H7 (cell line): ENCODE measurements at regions not wholly inside any gene's neighbourhood (a gene's known extent, or its start where the extent isn't known, plus 50 kb on each side); places are given as distances from the start of the nearest gene placed in this dataset.
A peak's percentile ranks its signal among the peaks of the same experiment; 100 is the strongest.

Experiments used
- DNase-seq: peaks from one replicate; pipeline ENCODE4 v3.0.0; 2012
- H3K27me3 ChIP-seq: 2 replicates; pipeline ENCODE4 v1.6.0; 2011; ENCODE audit warnings: mild to moderate bottlenecking, low read length; ENCODE audit not compliant: control insufficient read depth, insufficient read depth
- H3K36me3 ChIP-seq: replicated peaks from 2 replicates; pipeline ENCODE4 v1.5.1; 2011; ENCODE audit warnings: low read length; ENCODE audit not compliant: control insufficient read depth, insufficient read depth
- H3K4me3 ChIP-seq: 2 replicates; pipeline ENCODE4 v1.5.1; 2011; ENCODE audit warnings: low read depth, mild to moderate bottlenecking, control low read depth, low read length, moderate library complexity; ENCODE audit not compliant: insufficient read depth

DNA sequence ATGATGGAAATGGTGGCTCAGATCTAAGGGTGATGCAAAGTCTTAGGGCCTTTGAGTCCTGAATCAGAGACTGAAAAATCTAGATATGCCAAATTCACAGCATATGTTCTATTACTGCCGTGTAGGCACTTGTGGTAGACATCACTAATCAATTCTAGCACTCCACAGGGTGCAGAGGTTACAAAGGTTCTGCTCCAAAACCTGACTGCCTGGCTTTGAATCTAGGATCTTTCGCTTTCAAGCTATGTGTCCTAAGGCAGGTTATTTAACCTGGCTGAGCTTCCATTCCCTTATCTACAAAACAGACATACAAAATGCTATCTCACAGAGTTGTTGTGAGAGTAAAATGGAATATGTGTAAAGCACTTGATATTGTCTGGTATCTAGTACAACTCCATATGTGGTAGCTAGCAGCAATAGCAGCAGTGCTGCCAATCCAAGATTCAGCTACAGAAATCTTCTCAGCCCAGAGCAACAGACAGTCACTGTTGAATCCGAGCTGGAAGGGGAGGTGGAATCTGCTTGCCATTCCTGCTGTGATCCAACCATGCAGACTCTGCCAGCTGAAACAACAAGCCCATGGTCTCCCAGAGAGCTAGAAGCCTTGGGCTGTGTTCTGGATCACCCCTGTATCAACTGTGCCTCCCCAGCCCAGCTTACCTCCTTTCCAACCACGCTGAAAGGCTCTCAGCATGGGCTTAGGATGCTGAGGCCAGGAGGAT is 206.9 kb downstream of the TFAP2C start:
- no peak overlapping the region for H3K4me3 ChIP-seq
- no peak for DNase-seq
- H3K27me3 ChIP-seq = no peaks in the 10 kb centered on the region

DNA sequence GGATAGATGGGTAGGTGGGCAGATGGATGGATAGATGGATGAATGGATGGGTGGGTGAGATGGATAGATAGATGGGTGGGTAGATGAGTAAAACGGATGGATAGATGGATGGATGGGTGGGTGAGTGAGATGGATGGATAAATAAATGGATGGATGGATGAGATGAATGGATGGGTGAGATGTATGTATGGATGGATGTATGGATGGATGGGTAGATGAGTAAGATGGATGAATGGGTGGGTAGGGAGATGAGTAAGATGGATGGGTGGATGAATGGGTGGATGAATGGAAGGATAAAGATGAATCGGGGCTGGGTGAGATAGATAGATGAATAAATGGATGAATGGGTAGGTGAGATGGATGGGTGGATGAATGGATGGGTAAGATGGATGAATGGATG is 210.1 kb downstream of the TFAP2C start:
- DNase-seq = no peak
- no peaks in the 10 kb centered on the region for H3K36me3 ChIP-seq
- H3K4me3 ChIP-seq = no peak overlapping the region
- H3K27me3 ChIP-seq = no peaks in the 10 kb centered on the region

More for the DNA sequence above, 206.9 kb downstream of the TFAP2C start:
- no peaks in the 10 kb centered on the region for H3K36me3 ChIP-seq

DNA sequence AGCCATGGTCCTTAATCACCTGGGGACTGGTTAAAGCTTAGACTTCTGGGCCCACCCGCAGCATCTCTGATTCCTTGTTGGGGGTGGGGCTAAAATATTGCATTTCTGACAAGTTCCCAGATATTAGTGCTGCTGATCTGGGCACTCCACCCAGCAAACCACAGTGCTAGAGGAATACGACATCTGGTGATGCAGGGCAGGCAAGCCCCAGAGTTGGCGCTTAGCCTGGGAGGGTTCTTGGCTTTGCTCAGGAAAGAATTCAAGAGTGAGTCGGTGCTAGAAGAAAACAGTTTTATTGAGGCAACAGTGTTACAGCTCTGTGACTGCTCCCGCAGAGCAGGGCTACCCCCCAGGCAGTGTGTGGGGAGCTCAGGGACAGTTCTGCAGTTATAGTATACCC is 210.7 kb downstream of the TFAP2C start:
- Histone ChIP-seq H3K27me3 (no peaks in the 10 kb centered on the region), H3K4me3 (no peak overlapping the region), H3K36me3 (no peaks in the 10 kb centered on the region)
- no peak for DNase-seq

DNA sequence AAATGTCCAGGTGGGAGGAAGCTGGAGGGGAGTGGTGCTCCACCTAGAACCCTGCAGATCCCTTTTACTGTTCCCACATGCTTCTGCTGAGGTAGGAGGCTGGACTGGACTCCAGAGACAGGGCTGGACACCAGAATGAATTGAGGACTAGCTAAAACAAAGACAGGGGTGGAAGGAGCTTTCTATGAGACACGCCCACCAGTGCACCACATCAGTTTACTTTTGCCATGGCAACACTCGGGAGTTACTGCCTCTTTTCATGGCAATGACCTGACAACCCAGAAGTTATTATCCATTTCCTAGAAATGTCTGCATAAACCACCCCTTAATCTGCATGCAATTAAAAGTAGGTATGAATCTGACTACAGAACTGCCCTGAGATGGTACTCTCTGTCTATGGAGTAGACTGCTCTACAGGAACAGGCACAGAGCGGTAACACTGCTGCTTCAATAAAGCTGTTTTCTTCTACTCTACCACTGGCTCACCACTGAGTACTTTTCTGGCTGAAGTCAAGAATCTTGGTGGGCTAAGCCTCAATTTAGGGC is 211.7 kb downstream of the TFAP2C start:
- H3K4me3 ChIP-seq = no peak overlapping the region
- no peaks in the 10 kb centered on the region for H3K27me3 ChIP-seq
- DNase-seq = no peak
- no peaks in the 10 kb centered on the region for H3K36me3 ChIP-seq

DNA sequence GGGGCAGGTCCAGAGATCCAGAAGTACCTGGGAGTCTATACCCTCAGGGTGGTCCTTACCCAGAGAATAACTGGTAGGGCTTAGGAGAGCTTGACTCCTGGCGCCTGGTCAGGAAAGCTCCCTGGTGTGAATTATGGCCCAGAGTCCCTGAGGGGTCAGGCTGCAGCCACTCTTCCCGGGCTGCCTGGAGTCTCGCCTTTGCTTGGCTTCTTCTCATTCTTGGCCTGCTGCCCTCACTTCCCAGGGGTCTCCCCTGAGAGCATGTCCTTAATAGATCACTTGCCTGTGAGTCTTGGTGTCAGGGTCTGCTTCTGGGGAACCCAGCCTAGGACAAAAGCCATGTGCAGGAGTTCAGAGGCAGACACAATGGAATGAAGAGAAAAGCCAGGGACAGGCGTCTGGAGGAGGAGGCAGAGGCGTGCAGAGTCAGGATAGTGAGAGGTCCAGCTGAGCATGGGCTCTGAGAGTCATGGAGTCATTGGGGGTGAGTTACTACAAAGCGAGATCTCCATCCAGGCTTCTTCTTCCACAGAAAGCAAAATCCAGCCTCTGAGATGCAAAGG is 212.3 kb downstream of the TFAP2C start:
- Histone ChIP-seq H3K27me3 (no peaks in the 10 kb centered on the region; the same call in 1 of the 2 replicates), H3K36me3 (no peaks in the 10 kb centered on the region), H3K4me3 (no peak overlapping the region)
- DNase-seq = no peak

DNA sequence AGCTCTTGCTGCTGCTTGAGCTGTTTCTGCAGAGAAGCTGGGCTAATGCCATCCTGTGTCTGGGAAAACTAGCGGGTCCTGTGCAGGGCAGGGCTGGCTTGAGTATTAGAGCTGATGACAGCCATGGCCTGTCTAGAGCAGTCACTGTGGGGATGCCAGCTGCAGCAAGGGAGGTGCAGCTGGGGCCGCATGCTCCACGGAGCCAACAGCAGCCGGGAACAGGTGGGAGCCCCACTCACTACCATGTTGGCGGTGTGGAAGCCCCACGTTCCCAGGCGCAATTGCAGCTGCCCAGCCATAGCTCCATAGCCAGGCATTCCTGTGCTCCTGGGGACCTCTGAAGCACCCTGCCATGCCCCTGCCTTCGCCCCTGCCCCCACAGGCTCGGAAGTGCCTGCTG is 212.9 kb downstream of the TFAP2C start:
- Histone ChIP-seq H3K4me3 (no peak overlapping the region), H3K36me3 (no peaks in the 10 kb centered on the region), H3K27me3 (no peaks in the 10 kb centered on the region; the same call in 1 of the 2 replicates)
- no peak for DNase-seq

DNA sequence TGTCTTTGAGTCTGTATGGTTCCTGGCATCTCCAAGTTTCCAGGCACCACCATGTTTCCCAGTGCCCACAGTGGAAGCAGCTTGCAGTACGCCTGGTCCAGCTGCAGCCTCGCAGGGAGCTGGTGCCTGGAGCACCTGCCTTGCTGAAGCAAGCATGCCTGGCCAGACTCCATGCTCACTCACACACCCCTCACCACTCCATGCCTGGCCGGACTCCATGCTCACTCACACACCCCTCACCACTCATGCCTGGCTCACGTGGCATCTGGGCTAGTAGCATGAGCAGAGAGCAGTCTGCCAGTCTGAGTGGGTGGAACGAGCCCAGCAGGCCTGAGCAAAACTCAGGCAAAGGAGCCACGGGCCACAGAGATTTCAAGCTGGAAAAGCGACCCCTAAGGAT is 214.3 kb downstream of the TFAP2C start:
- H3K36me3 ChIP-seq = no peaks in the 10 kb centered on the region
- no peaks in the 10 kb centered on the region; the same call in 1 of the 2 replicates for H3K27me3 ChIP-seq
- no peak for DNase-seq
- no peak overlapping the region for H3K4me3 ChIP-seq

DNA sequence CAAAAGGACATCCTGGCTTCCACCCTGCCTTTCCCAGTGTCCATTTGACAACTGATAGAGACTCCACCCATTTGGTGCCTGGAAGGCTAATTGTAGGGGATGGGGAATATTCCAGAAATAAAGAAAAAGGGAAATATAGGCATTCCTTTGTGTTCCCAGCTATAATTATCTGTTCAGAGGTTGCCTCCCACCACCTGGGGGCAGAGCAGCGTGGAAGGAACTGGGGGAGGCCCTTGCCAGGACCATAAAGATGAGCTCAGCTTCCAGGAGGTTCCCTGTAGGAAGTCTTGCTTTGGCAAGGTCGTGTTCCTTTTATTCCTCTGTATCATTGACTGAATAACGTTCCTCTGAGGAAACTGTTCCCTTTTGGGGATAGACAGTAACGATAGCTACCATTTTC is 214.7 kb downstream of the TFAP2C start:
- no peaks in the 10 kb centered on the region for H3K36me3 ChIP-seq
- peak; percentile 79 for DNase-seq
- no peaks in the 10 kb centered on the region; the same call in 1 of the 2 replicates for H3K27me3 ChIP-seq
- no peak overlapping the region for H3K4me3 ChIP-seq

DNA sequence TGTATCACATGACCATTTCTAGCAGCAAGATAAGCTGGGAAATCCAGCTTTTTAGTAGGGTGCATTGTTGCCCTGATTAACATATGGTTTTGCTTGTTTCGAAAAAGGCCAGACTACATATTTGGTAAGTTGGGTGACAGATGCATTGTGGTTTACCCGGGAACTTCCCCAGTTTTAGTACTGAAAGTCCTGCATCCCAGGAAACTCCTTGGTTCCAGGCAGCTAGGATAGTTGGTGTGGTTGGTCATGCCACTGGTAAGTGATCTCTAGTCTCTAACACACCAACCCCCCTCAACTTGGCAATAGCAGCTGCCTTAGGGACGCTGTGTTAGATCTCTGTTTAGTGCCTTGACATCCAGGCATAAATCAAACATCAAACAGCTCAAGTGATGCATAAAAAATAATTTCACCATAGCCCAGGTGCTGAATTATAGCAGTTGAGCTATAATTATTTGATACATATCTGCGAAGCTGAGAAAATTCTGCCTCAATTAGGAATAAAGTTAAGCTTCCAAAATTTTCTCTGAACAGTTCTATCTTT is 216.5 kb downstream of the TFAP2C start:
- H3K36me3 ChIP-seq = no peaks in the 10 kb centered on the region
- no peak overlapping the region for H3K4me3 ChIP-seq

DNA sequence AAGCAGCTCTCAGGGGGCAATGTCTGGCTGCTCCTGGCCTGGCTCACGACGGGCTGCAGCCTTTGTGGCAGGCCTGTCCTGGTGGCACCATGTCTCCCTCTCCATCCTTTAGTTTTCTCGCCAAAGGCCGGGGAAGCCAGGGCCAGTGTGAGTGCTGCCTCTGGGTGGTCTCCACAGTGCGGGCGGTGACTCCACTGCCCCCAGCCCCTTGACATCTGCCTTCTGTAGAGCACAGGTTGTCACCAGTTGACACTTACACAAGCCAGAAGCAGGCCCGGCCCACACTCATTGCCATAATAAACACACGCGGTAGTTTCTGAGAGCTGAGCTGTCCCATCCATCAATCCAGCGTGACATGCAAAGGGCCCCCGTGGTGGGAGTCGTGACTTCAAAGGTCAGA is 219.5 kb downstream of the TFAP2C start:
- DNase-seq = no peak
- Histone ChIP-seq H3K27me3 (no peaks in the 10 kb centered on the region; the same call in 1 of the 2 replicates), H3K4me3 (no peak overlapping the region), H3K36me3 (no peaks in the 10 kb centered on the region)

More for the DNA sequence above, 216.5 kb downstream of the TFAP2C start:
- DNase-seq = no peak
- H3K27me3 ChIP-seq = no peaks in the 10 kb centered on the region; the same call in 1 of the 2 replicates

DNA sequence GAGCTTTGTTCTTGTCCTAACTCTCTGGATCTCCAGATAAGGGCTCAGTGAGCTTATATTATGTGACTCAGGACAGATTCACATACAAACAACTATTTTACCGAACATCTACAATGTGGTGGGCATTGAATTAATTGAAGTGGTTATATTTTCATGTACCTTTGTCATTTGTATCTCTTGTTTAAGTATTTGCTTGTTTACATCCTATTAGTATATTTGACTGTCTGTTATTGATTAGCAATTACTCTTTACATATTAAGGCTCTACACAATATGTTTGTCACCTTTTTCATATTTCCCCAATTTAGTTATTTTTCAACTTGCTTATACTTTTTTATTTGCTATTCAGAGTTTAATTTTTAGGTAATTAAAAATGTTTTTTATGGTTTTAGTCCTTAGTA is 222.4 kb downstream of the TFAP2C start:
- no peaks in the 10 kb centered on the region for H3K27me3 ChIP-seq
- no peaks in the 10 kb centered on the region for H3K36me3 ChIP-seq
- no peak for DNase-seq
- no peak overlapping the region for H3K4me3 ChIP-seq

DNA sequence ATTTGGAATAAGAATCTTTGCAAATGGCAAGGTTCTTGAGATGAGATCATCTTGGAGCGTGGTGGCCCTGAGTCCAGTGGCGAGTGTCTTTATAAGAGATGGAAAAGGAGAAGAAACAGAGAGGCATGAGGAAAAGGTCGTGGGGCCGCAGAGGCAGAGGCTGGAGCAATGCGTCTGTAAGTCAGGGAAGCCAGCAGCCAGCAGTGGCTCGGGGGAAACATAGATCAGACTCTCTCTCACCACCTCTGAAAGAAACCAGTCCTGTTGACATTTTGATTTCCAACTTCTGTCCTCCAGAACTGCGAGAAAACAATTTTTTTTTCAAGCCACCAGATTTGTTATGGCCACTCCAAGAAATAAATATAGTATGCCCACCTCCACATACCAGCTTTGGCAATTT is 226.6 kb downstream of the TFAP2C start:
- no peak for DNase-seq
- Histone ChIP-seq H3K27me3 (0 out of 2 replicates have a peak, but pooled peaks cover 2% of the 10 kb centered on the region), H3K36me3 (no peaks in the 10 kb centered on the region), H3K4me3 (no peak overlapping the region)

DNA sequence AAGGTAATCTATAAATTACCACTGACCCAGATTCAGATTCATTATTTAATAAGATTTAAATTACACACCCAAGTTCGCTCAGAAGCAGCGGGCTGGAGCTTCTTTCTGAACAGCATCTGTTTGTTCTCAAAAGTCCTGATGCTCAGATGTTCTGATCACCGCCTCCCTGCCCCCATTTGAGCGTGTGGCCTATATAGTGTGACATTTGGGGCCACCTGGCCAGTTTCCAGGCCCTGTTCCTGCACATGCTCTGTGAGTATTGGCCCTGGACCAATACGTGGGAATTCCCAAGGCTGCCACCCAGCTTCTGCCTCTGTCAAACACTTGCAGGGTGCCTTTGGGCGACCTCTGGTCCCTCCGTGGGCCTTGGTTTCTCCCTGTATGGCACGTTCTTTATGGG is 228.8 kb downstream of the TFAP2C start:
- H3K4me3 ChIP-seq = no peak overlapping the region
- H3K36me3 ChIP-seq = no peaks in the 10 kb centered on the region
- 0 out of 2 replicates have a peak, but pooled peaks cover 2% of the 10 kb centered on the region for H3K27me3 ChIP-seq
- DNase-seq = no peak

DNA sequence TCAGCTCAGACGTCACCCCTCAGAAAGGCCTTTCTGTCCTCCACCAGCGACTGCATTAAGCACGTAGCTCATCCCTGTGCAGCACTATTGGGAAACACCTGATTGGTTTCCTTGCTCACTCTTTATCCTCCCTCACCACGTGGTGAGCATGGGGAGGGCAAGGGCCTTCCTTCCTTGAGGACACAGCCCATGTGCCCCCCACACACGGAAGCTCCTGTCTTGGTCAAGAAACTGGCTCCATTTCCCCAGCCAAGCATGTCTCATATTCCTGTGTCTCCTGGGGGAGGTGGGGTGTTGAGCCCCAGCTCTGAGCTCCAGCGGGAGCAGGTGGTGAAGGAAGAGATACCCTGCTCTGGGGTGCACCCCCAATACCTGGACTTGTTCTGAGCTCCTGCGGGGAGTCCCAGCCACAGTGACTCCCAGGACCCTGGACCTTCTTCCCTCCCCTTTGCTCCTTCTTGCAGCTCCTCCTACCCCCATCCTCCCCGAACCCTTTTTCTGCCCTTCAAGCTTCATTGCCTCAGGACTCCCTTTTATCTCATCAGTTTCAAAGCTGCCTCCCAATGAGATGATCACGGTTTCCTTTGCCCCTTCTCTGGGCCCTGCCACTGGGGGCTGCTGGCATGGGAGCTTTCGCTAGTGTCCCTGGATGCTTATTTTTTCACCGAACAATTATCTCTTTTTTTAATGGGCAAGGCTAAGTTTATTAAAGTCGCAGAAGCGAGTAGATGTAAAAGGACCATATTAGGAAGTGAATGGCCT is 230.1 kb downstream of the TFAP2C start:
- no peak for DNase-seq
- 0 out of 2 replicates have a peak, but pooled peaks cover 2% of the 10 kb centered on the region for H3K27me3 ChIP-seq
- H3K4me3 ChIP-seq = no peak overlapping the region
- H3K36me3 ChIP-seq = no peaks in the 10 kb centered on the region
